Uterus (tissue), 2 donors: ENCODE measurements at regions not wholly inside any gene's neighbourhood (a gene's known extent, or its start where the extent isn't known, plus 50 kb on each side); places are given as distances from the start of the nearest gene placed in this dataset.

Experiments used
- CTCF ChIP-seq, 4 experiments: fragments of 200-600 bp in 2 of 4; fragments of 450-650 bp in 2 of 4; sonication (generic) in 2 of 4; IDR thresholded peaks; one replicate each; pipeline ENCODE4 v1.5.1; 2016 to 2019; ENCODE audit warnings: antibody characterized with exemption in 4 of 4, mild to moderate bottlenecking in 2 of 4, moderate library complexity in 1 of 4
- POLR2A ChIP-seq, 2 donors: fragments of 450-650 bp; IDR thresholded peaks; one replicate each; pipeline ENCODE4 v1.6.1; 2016; ENCODE audit warnings: antibody characterized with exemption in 2 of 2, mild to moderate bottlenecking in 1 of 2, moderate library complexity in 1 of 2

DNA sequence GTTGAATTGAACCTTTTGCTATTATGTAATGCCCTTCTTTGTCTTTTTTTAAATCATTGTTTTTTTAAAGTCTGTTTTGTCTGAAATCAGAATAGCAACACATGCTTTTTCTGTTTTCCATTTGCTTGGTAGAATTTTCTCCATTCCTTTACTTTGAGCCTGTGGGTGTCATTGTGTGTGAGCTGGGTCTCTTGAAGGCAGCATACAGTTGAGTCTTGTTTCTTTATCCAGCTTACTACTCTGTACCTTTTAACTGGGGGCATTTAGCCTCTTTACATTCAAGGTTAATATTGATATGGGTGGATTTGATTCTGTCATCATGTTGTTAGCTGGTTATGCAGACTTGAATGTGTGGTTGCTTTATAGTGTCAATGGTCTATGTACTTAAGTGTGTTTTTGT is 292.0 kb downstream of the MAP2K4 start:
- TF ChIP-seq POLR2A (IDR thresholded peaks at IDR 0.05): no peak
- no peak for TF ChIP-seq CTCF (IDR thresholded peaks at IDR 0.05)
